Smooth muscle cell (in vitro differentiated cells): ENCODE measurements at regions not wholly inside any gene's neighbourhood (a gene's known extent, or its start where the extent isn't known, plus 50 kb on each side); places are given as distances from the start of the nearest gene placed in this dataset.

Source experiments
- DNase-seq: peaks from one replicate; lab custom pipeline; 2025; ENCODE audit not compliant: unreplicated experiment; lab: John Stamatoyannopoulos, UW
- H2AFZ ChIP-seq: fragments of 200-600 bp; sonication (generic); 2 replicates; pipeline ENCODE4 v1.6.0; 2016; ENCODE audit warnings: antibody characterized with exemption, low read depth, mild to moderate bottlenecking
- H3F3A ChIP-seq: fragments of 200-600 bp; sonication (generic); 2 replicates; pipeline ENCODE4 v1.6.0; 2017; ENCODE audit warnings: antibody characterized with exemption, low read depth
- H3K27ac ChIP-seq: fragments of 200-600 bp; sonication (generic); 2 replicates; pipeline ENCODE4 v1.5.1; 2016; ENCODE audit warnings: low read depth, mild to moderate bottlenecking
- H3K27me3 ChIP-seq: fragments of 200-600 bp; sonication (generic); 2 replicates; pipeline ENCODE4 v1.6.1; 2016; ENCODE audit warnings: low read depth, mild to moderate bottlenecking
- H3K36me3 ChIP-seq: fragments of 200-600 bp; sonication (generic); 2 replicates; pipeline ENCODE4 v1.5.1; 2016; ENCODE audit warnings: low read depth
- H3K4me1 ChIP-seq: fragments of 200-600 bp; sonication (generic); 2 replicates; pipeline ENCODE4 v1.5.1; 2016; ENCODE audit warnings: low read depth
- H3K4me2 ChIP-seq: fragments of 200-600 bp; sonication (generic); 2 replicates; pipeline ENCODE4 v1.6.0; 2016; ENCODE audit warnings: mild to moderate bottlenecking
- H3K4me3 ChIP-seq: fragments of 200-600 bp; sonication (generic); 2 replicates; pipeline ENCODE4 v1.5.1; 2016; ENCODE audit warnings: mild to moderate bottlenecking
- H3K79me2 ChIP-seq: fragments of 200-600 bp; sonication (generic); 2 replicates; pipeline ENCODE4 v1.6.0; 2016; ENCODE audit warnings: low read depth, mild to moderate bottlenecking
- H3K9ac ChIP-seq: fragments of 200-600 bp; sonication (generic); 2 replicates; pipeline ENCODE4 v1.6.0; 2016; ENCODE audit warnings: low read depth
- H3K9me3 ChIP-seq: fragments of 200-600 bp; sonication (generic); replicated peaks from 2 replicates; pipeline ENCODE4 v1.5.1; 2016; ENCODE audit warnings: low read depth
- H4K20me1 ChIP-seq: fragments of 200-600 bp; sonication (generic); 2 replicates; pipeline ENCODE4 v1.6.0; 2016; ENCODE audit warnings: low read depth
- CTCF ChIP-seq: fragments of 200-600 bp; sonication (generic); IDR thresholded peaks from 2 replicates; pipeline ENCODE4 v1.5.1; 2017; ENCODE audit warnings: borderline replicate concordance, mild to moderate bottlenecking, antibody characterized with exemption; ENCODE audit not compliant: insufficient read depth, poor library complexity, severe bottlenecking
- WGBS: methylation state at CpG from one replicate; pipeline ENCODE4 v1.1.7; 2016; ENCODE audit warnings: low lambda C conversion rate; 5-methylcytosine and 5-hydroxymethylcytosine counted together

GRCh38 chr14:56874375-56874774 lies 64.1 kb upstream of the OTX2 start:
- H3K79me2 ChIP-seq = no peaks in the 10 kb centered on the region
- no peak for TF ChIP-seq CTCF
- H4K20me1 ChIP-seq = no peaks in the 10 kb centered on the region
- no peak for DNase-seq
- H3K9me3 ChIP-seq = no peaks in the 10 kb centered on the region
- H3K9ac ChIP-seq = no peak overlapping the region
- H3K36me3 ChIP-seq = no peaks in the 10 kb centered on the region
- H3K4me3 ChIP-seq = no peak overlapping the region
- H2AFZ ChIP-seq = no peak overlapping the region
- no peaks in the 10 kb centered on the region for H3F3A ChIP-seq
- no peaks in the 10 kb centered on the region for H3K4me1 ChIP-seq
- H3K27ac ChIP-seq = no peak overlapping the region
- no peaks in the 10 kb centered on the region for H3K27me3 ChIP-seq
- no peak overlapping the region for H3K4me2 ChIP-seq
- WGBS = 23% methylated on average over 5 of the region's 5 CpGs

GRCh38 chr14:56870336-56870735 lies 60.1 kb upstream of the OTX2 start:
- no peaks in the 10 kb centered on the region for H3K9me3 ChIP-seq
- 100% methylated on average over 2 of the region's 2 CpGs for WGBS
- H3K4me1 ChIP-seq = no peaks in the 10 kb centered on the region
- H3K4me2 ChIP-seq = no peak overlapping the region
- DNase-seq = no peak
- no peaks in the 10 kb centered on the region for H3K36me3 ChIP-seq
- TF ChIP-seq CTCF = no peak
- H3K9ac ChIP-seq = no peak overlapping the region
- no peaks in the 10 kb centered on the region for H4K20me1 ChIP-seq
- H2AFZ ChIP-seq = no peak overlapping the region
- H3K27me3 ChIP-seq = peaks cover 3% of the 10 kb centered on the region
- no peak overlapping the region for H3K4me3 ChIP-seq
- no peaks in the 10 kb centered on the region for H3F3A ChIP-seq
- no peaks in the 10 kb centered on the region for H3K79me2 ChIP-seq
- H3K27ac ChIP-seq = no peak overlapping the region

DNA sequence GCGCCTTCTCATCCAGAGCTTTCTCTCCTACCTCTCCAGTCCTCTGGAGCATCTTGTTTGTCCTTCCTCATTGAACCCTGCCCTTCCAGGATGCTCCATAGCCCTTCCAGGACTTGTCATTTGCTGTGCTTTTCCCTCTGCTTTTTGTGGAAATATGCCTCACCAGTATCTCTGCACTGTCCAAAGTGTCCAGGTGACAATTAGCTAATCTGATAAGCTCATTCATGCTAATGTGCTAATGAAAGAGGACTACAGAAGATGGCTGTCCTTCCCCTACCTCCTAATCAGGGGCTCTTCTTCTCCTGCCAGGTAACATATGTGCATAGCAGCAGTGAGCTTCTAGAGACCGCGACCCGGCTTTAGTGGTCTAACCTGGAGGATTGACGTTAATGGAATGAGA lies 58.4 kb upstream of the OTX2 start:
- no peaks in the 10 kb centered on the region for H4K20me1 ChIP-seq
- H3K9ac ChIP-seq = no peak overlapping the region
- no peak overlapping the region for H2AFZ ChIP-seq
- H3K4me2 ChIP-seq = no peak overlapping the region
- no peaks in the 10 kb centered on the region for H3F3A ChIP-seq
- no peak overlapping the region for H3K4me3 ChIP-seq
- no peaks in the 10 kb centered on the region for H3K36me3 ChIP-seq
- peaks cover 3% of the 10 kb centered on the region for H3K27me3 ChIP-seq
- WGBS = 83% methylated on average over 5 of the region's 5 CpGs
- no peaks in the 10 kb centered on the region for H3K4me1 ChIP-seq
- TF ChIP-seq CTCF = no peak
- H3K27ac ChIP-seq = no peak overlapping the region
- H3K9me3 ChIP-seq = no peaks in the 10 kb centered on the region
- no peaks in the 10 kb centered on the region for H3K79me2 ChIP-seq
- DNase-seq = no peak

DNA sequence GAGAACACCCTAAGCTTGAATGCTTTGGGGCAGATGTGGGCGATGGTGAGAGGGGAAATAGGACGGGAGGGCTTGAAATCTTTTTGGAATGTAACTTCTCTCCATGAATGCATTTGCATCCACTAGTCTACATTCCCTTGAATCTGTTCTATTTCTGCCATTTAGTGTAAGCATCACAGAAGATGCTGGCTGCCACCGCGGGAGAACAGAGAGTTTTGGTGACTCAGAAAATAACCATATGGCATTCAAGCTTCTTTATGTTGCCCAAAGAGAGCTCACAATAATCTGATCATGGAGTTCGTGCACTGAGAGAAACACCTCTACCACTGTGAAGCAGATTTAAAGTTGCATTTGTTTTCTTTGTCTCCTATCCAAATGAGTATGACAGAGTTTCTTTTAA lies 52.6 kb upstream of the OTX2 start:
- DNase-seq = no peak
- H3K27ac ChIP-seq = no peak overlapping the region
- no peaks in the 10 kb centered on the region for H3K79me2 ChIP-seq
- H4K20me1 ChIP-seq = no peaks in the 10 kb centered on the region
- H3K4me1 ChIP-seq = no peaks in the 10 kb centered on the region
- 84% methylated on average over 5 of the region's 5 CpGs for WGBS
- no peak overlapping the region for H3K4me2 ChIP-seq
- H3K36me3 ChIP-seq = no peaks in the 10 kb centered on the region
- peaks cover 15% of the 10 kb centered on the region for H3K27me3 ChIP-seq
- TF ChIP-seq CTCF = no peak
- H3K9me3 ChIP-seq = no peaks in the 10 kb centered on the region
- no peak overlapping the region for H3K4me3 ChIP-seq
- H2AFZ ChIP-seq = no peak overlapping the region
- no peaks in the 10 kb centered on the region for H3F3A ChIP-seq
- no peak overlapping the region for H3K9ac ChIP-seq
